HCT116 (cell line): ENCODE measurements at regions not wholly inside any gene's neighbourhood (a gene's known extent, or its start where the extent isn't known, plus 50 kb on each side); places are given as distances from the start of the nearest gene placed in this dataset.

ENCODE experiments used
- ATAC-seq: fragments of 200-7000 bp; cut with Tn5 transposase; 2 replicates; pipeline ENCODE4 v1.9.1; 2020; ENCODE audit warnings: mild to moderate bottlenecking, moderate library complexity
- BruUV-seq: library from RNA; stranded (reverse); fragments of 400-500 nt; replicated peaks from 2 replicates; lab custom pipeline; 2021; lab: Mats Ljungman, UMichigan
- CTCF ChIA-PET: fragments of 300-600 bp; sonication (Branson Sonifier 250); formaldehyde crosslinking; loops from one replicate; lab custom pipeline; 2021; ENCODE audit warnings: antibody characterized with exemption; lab: Charles Lee
- POLR2A ChIA-PET: fragments of 300-600, 350-600 bp; sonication (Branson Sonifier 250); formaldehyde crosslinking; loops from one replicate; lab custom pipeline; 2021; ENCODE audit warnings: antibody characterized with exemption; lab: Charles Lee
- RAD21 ChIA-PET, 2 experiments: fragments of 300-600 bp; sonication (Branson Sonifier 250); formaldehyde crosslinking; loops; one replicate each; lab custom pipeline; 2023; ENCODE audit warnings: low total read pairs in 2 of 2; ENCODE audit not compliant: uncharacterized antibody in 2 of 2, unreplicated experiment in 2 of 2, low non-redundant PET in 1 of 2; lab: Charles Lee
- DNase-seq: peaks from one replicate; pipeline ENCODE4 v3.0.0-alpha.2; 2010; ENCODE audit warnings: low read depth, low spot score
- H2AFZ ChIP-seq: fragments of 200-600 bp; shearing (Covaris generic), sonication (generic); 2 replicates; pipeline ENCODE4 v1.6.1; 2017; ENCODE audit warnings: low read depth, mixed run types, mixed read lengths, antibody characterized with exemption, low read length; ENCODE audit not compliant: poor library complexity, severe bottlenecking
- H3K27ac ChIP-seq: 2 replicates; pipeline ENCODE4 v1.5.1; 2012; ENCODE audit warnings: low read depth, low read length
- H3K27me3 ChIP-seq: fragments of 200-600 bp; sonication (generic); 2 replicates; pipeline ENCODE4 v1.6.1; 2016; ENCODE audit warnings: mixed run types, low read length, mixed read lengths; ENCODE audit not compliant: insufficient read depth
- H3K36me3 ChIP-seq, 2 experiments: fragments of 200-500 bp in 1 of 2; fragments of 200-600 bp in 1 of 2; sonication (Bioruptor generic) in 1 of 2; sonication (generic) in 1 of 2; 2 replicates each; pipeline versions ENCODE4 v1.5.1 to v1.6.1; 2014 to 2016; ENCODE audit warnings: low read length in 2 of 2, inconsistent platforms in 1 of 2, mixed read lengths in 1 of 2, mixed run types in 1 of 2; ENCODE audit not compliant: insufficient read depth in 2 of 2, control insufficient read depth in 1 of 2
- H3K4me1 ChIP-seq, 2 experiments: fragments of 200-600 bp in 1 of 2; sonication (generic) in 1 of 2; 2 replicates each; pipeline versions ENCODE4 v1.5.1 to v1.6.1; 2012 to 2017; ENCODE audit warnings: low read length in 2 of 2, inconsistent platforms in 1 of 2, mild to moderate bottlenecking in 1 of 2, mixed read lengths in 1 of 2, mixed run types in 1 of 2, moderate library complexity in 1 of 2; ENCODE audit not compliant: insufficient read depth in 2 of 2, control insufficient read depth in 1 of 2
- H3K4me2 ChIP-seq: fragments of 200-600 bp; sonication (generic); 2 replicates; pipeline ENCODE4 v1.6.1; 2017; ENCODE audit warnings: mixed run types, low read length, mixed read lengths
- H3K4me3 ChIP-seq, 2 experiments: fragments of 200-600 bp in 1 of 2; sonication (generic) in 1 of 2; replicated peaks in 1 of 2; 2 replicates each; pipeline ENCODE4 v1.5.1; 2011 to 2016; ENCODE audit warnings: low read length in 2 of 2, control low read depth in 1 of 2, low read depth in 1 of 2, mild to moderate bottlenecking in 1 of 2, mixed read lengths in 1 of 2, mixed run types in 1 of 2
- H3K79me2 ChIP-seq: fragments of 200-600 bp; sonication (generic); 2 replicates; pipeline ENCODE4 v1.6.1; 2017; ENCODE audit warnings: mild to moderate bottlenecking, mixed run types, low read length, moderate library complexity, mixed read lengths; ENCODE audit not compliant: insufficient read depth
- H3K9ac ChIP-seq: fragments of 200-600 bp; sonication (generic); 2 replicates; pipeline ENCODE4 v1.6.1; 2016; ENCODE audit warnings: low read length, mixed read lengths
- H3K9me2 ChIP-seq: fragments of 200-600 bp; sonication (generic), shearing (Covaris generic); 2 replicates; pipeline ENCODE4 v1.6.1; 2017; ENCODE audit warnings: mixed run types, mild to moderate bottlenecking, moderate library complexity; ENCODE audit not compliant: insufficient read depth
- H3K9me3 ChIP-seq, 2 experiments: fragments of 200-500 bp in 1 of 2; fragments of 200-600 bp in 1 of 2; sonication (Bioruptor generic) in 1 of 2; sonication (generic) in 1 of 2; 2 replicates each; pipeline ENCODE4 v1.6.1; 2014 to 2017; ENCODE audit warnings: low read length in 2 of 2, mixed read lengths in 2 of 2, inconsistent platforms in 1 of 2, low read depth in 1 of 2, mild to moderate bottlenecking in 1 of 2, mixed run types in 1 of 2, moderate library complexity in 1 of 2; ENCODE audit not compliant: control insufficient read depth in 1 of 2, insufficient read depth in 1 of 2
- H4K20me1 ChIP-seq: fragments of 200-600 bp; sonication (generic), shearing (Covaris generic); 2 replicates; pipeline ENCODE4 v1.6.1; 2017; ENCODE audit warnings: mixed run types, mild to moderate bottlenecking, moderate library complexity; ENCODE audit not compliant: insufficient read depth
- CBX3 ChIP-seq: IDR thresholded peaks from 2 replicates; pipeline ENCODE4 v1.6.1; 2012; ENCODE audit warnings: low read depth
- CEBPB ChIP-seq: IDR thresholded peaks from 2 replicates; pipeline ENCODE4 v1.6.1; 2012; ENCODE audit warnings: low read depth
- EGR1 ChIP-seq: IDR thresholded peaks from 2 replicates; pipeline ENCODE4 v1.6.1; 2012; ENCODE audit warnings: low read depth
- EZH2 ChIP-seq: fragments of 200-600 bp; sonication (generic); IDR thresholded peaks from 2 replicates; pipeline ENCODE4 v1.6.1; 2017; ENCODE audit warnings: antibody characterized with exemption, mixed run types
- EZH2phosphoT487 ChIP-seq: fragments of 200-600 bp; IDR thresholded peaks from 2 replicates; pipeline ENCODE4 v1.6.1; 2018; ENCODE audit warnings: antibody characterized with exemption, borderline replicate concordance
- FOSL1 ChIP-seq: IDR thresholded peaks from 2 replicates; pipeline ENCODE4 v1.6.1; 2012; ENCODE audit warnings: low read depth
- JUND ChIP-seq: IDR thresholded peaks from 2 replicates; pipeline ENCODE4 v1.6.1; 2012
- POLR2A ChIP-seq: IDR thresholded peaks from 2 replicates; pipeline ENCODE4 v1.7.0; 2011; ENCODE audit warnings: borderline replicate concordance; ENCODE audit not compliant: insufficient read depth, insufficient read length; ENCODE audit errors: extremely low read depth
- RAD21 ChIP-seq: IDR thresholded peaks from 2 replicates; pipeline ENCODE4 v1.6.1; 2012; ENCODE audit warnings: low read depth, mild to moderate bottlenecking
- SIN3A ChIP-seq: IDR thresholded peaks from 2 replicates; pipeline ENCODE4 v1.6.1; 2012; ENCODE audit warnings: low read depth
- SP1 ChIP-seq: IDR thresholded peaks from 2 replicates; pipeline ENCODE4 v1.6.1; 2012; ENCODE audit warnings: low read depth
- SRF ChIP-seq: IDR thresholded peaks from 2 replicates; pipeline ENCODE4 v1.6.1; 2012; ENCODE audit warnings: low read depth
- TCF7L2 ChIP-seq: IDR thresholded peaks from 2 replicates; pipeline ENCODE4 v1.7.0; 2011; ENCODE audit warnings: borderline replicate concordance, inconsistent platforms; ENCODE audit not compliant: insufficient read depth, insufficient read length; ENCODE audit errors: extremely low read depth
- YY1 ChIP-seq: IDR thresholded peaks from 2 replicates; pipeline ENCODE4 v1.6.1; 2011; ENCODE audit warnings: low read length, low read depth, moderate library complexity, mild to moderate bottlenecking; ENCODE audit not compliant: insufficient replicate concordance; ENCODE audit errors: extremely low read depth
- ZFX ChIP-seq: fragments of 450-650 bp; IDR thresholded peaks from 2 replicates; pipeline ENCODE4 v1.6.1; 2017
- ZNF274 ChIP-seq: fragments of 200-500 bp; sonication (Bioruptor generic); IDR thresholded peaks from 2 replicates; pipeline ENCODE4 v1.6.1; 2014; ENCODE audit warnings: mild to moderate bottlenecking, low read depth, low read length, inconsistent platforms
- intact Hi-C: fragments of 100-400 bp; cut with micrococcal nuclease; formaldehyde crosslinking; loops from 2 replicates; pipeline ENCODE4 v1.10.0; 2022
- TF ChIP-seq, protein P1 (sequence below): IDR thresholded peaks from 2 replicates; pipeline ENCODE4 v1.6.1; 2012; ENCODE audit warnings: low read depth
- TF ChIP-seq, protein P2 (sequence below), 3 experiments: fragments of 200-600 bp in 1 of 3; sonication (generic) in 1 of 3; IDR thresholded peaks in 2 of 3; conservative IDR thresholded peaks in 1 of 3; 2 replicates each; pipeline ENCODE4 v1.5.1; 2012 to 2017; ENCODE audit warnings: low read depth in 2 of 3, low read length in 2 of 3, antibody characterized with exemption in 1 of 3, borderline replicate concordance in 1 of 3, control low read depth in 1 of 3, mild to moderate bottlenecking in 1 of 3, mixed read lengths in 1 of 3, mixed run types in 1 of 3, moderate library complexity in 1 of 3; ENCODE audit not compliant: insufficient read depth in 1 of 3
- TF ChIP-seq, protein P3 (sequence below): IDR thresholded peaks from 2 replicates; pipeline ENCODE4 v1.6.1; 2012
- TF ChIP-seq, protein P4 (sequence below): IDR thresholded peaks from 2 replicates; pipeline ENCODE4 v1.6.1; 2011; ENCODE audit warnings: mild to moderate bottlenecking, low read length, moderate library complexity; ENCODE audit not compliant: insufficient replicate concordance; ENCODE audit errors: extremely low read depth

DNA sequence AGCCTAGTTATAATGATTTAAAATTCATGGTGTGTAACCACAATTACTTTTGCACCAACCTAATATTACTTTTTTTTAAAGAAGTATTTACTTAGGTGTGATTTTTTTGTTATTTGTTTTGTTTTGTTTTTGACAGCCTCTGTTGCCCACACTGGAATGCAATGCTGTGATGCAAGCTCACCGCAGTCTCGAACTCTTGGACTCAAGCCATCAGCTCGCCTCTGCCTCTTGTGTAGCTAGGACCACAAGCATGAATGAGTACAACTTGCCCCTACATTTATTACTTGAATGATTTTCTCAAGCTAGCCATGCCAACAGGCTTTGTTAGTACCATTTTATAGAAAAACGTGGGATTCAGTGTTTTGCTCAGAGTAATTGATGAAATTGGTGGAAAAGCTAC lies 488.8 kb upstream of the CPEB2 start:
- H3K36me3 ChIP-seq: no peaks in the 10 kb centered on the region
- no peak overlapping the region for H3K27ac ChIP-seq
- ChIA-PET RAD21 (no interaction called here), CTCF (no interaction called here), POLR2A (no interaction called here)
- H3K9me3 ChIP-seq: peaks cover 0 to 3% of the 10 kb centered on the region in 2 experiments; a peak in 2 of 4 replicates
- H3K4me1 ChIP-seq: no peaks in the 10 kb centered on the region
- no peaks in the 10 kb centered on the region for H3K9me2 ChIP-seq
- H3K4me2 ChIP-seq: no peak overlapping the region
- BruUV-seq: no TSS peak
- H3K9ac ChIP-seq: no peak overlapping the region
- intact Hi-C loops: no loop called here
- H3K79me2 ChIP-seq: no peaks in the 10 kb centered on the region
- no peak overlapping the region for H3K4me3 ChIP-seq
- ATAC-seq: no peak
- H2AFZ ChIP-seq: no peak overlapping the region
- H4K20me1 ChIP-seq: no peaks in the 10 kb centered on the region
- no peaks in the 10 kb centered on the region for H3K27me3 ChIP-seq
- no peak for DNase-seq
- TF ChIP-seq YY1: no peak
- no peak for TF ChIP-seq RAD21
- TF ChIP-seq SP1: no peak
- TF ChIP-seq, protein P1, sequence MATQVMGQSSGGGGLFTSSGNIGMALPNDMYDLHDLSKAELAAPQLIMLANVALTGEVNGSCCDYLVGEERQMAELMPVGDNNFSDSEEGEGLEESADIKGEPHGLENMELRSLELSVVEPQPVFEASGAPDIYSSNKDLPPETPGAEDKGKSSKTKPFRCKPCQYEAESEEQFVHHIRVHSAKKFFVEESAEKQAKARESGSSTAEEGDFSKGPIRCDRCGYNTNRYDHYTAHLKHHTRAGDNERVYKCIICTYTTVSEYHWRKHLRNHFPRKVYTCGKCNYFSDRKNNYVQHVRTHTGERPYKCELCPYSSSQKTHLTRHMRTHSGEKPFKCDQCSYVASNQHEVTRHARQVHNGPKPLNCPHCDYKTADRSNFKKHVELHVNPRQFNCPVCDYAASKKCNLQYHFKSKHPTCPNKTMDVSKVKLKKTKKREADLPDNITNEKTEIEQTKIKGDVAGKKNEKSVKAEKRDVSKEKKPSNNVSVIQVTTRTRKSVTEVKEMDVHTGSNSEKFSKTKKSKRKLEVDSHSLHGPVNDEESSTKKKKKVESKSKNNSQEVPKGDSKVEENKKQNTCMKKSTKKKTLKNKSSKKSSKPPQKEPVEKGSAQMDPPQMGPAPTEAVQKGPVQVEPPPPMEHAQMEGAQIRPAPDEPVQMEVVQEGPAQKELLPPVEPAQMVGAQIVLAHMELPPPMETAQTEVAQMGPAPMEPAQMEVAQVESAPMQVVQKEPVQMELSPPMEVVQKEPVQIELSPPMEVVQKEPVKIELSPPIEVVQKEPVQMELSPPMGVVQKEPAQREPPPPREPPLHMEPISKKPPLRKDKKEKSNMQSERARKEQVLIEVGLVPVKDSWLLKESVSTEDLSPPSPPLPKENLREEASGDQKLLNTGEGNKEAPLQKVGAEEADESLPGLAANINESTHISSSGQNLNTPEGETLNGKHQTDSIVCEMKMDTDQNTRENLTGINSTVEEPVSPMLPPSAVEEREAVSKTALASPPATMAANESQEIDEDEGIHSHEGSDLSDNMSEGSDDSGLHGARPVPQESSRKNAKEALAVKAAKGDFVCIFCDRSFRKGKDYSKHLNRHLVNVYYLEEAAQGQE: no peak
- TF ChIP-seq, protein P2, sequence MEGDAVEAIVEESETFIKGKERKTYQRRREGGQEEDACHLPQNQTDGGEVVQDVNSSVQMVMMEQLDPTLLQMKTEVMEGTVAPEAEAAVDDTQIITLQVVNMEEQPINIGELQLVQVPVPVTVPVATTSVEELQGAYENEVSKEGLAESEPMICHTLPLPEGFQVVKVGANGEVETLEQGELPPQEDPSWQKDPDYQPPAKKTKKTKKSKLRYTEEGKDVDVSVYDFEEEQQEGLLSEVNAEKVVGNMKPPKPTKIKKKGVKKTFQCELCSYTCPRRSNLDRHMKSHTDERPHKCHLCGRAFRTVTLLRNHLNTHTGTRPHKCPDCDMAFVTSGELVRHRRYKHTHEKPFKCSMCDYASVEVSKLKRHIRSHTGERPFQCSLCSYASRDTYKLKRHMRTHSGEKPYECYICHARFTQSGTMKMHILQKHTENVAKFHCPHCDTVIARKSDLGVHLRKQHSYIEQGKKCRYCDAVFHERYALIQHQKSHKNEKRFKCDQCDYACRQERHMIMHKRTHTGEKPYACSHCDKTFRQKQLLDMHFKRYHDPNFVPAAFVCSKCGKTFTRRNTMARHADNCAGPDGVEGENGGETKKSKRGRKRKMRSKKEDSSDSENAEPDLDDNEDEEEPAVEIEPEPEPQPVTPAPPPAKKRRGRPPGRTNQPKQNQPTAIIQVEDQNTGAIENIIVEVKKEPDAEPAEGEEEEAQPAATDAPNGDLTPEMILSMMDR (IDR thresholded peaks at IDR 0.05 in 2 of 3, conservative IDR thresholded peaks at IDR 0.05 in 1 of 3; ENCODE audit: borderline replicate concordance in 1 of 3, insufficient read depth in 1 of 3, low read depth in 2 of 3, low read length in 2 of 3): no peak
- no peak for TF ChIP-seq CBX3
- no peak for TF ChIP-seq SRF
- TF ChIP-seq ZFX: no peak
- TF ChIP-seq, protein P3, sequence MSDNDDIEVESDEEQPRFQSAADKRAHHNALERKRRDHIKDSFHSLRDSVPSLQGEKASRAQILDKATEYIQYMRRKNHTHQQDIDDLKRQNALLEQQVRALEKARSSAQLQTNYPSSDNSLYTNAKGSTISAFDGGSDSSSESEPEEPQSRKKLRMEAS: no peak
- no peak for TF ChIP-seq JUND
- TF ChIP-seq POLR2A: no peak
- TF ChIP-seq, protein P4, sequence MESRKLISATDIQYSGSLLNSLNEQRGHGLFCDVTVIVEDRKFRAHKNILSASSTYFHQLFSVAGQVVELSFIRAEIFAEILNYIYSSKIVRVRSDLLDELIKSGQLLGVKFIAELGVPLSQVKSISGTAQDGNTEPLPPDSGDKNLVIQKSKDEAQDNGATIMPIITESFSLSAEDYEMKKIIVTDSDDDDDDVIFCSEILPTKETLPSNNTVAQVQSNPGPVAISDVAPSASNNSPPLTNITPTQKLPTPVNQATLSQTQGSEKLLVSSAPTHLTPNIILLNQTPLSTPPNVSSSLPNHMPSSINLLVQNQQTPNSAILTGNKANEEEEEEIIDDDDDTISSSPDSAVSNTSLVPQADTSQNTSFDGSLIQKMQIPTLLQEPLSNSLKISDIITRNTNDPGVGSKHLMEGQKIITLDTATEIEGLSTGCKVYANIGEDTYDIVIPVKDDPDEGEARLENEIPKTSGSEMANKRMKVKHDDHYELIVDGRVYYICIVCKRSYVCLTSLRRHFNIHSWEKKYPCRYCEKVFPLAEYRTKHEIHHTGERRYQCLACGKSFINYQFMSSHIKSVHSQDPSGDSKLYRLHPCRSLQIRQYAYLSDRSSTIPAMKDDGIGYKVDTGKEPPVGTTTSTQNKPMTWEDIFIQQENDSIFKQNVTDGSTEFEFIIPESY: no peak
- no peak for TF ChIP-seq TCF7L2
- TF ChIP-seq CEBPB: no peak
- TF ChIP-seq EZH2: no peak
- no peak for TF ChIP-seq FOSL1
- no peak for TF ChIP-seq EGR1
- no peak for TF ChIP-seq EZH2phosphoT487
- TF ChIP-seq ZNF274: no peak
- TF ChIP-seq SIN3A: no peak
